Karpas-422 (cell line): ENCODE measurements at regions not wholly inside any gene's neighbourhood (a gene's known extent, or its start where the extent isn't known, plus 50 kb on each side); places are given as distances from the start of the nearest gene placed in this dataset.

ENCODE experiments used
- DNase-seq: peaks from one replicate; pipeline ENCODE4 v3.0.0-alpha.2; 2015
- H2AFZ ChIP-seq: fragments of 200-600 bp; sonication (generic); 2 replicates; pipeline ENCODE4 v1.6.1; 2014; ENCODE audit warnings: antibody characterized with exemption, low read length, mixed read lengths
- H3K27ac ChIP-seq: fragments of 200-600 bp; sonication (generic); 2 replicates; pipeline ENCODE4 v1.5.1; 2014; ENCODE audit warnings: mild to moderate bottlenecking, low read length, moderate library complexity
- H3K27me3 ChIP-seq: fragments of 200-600 bp; sonication (generic); 2 replicates; pipeline ENCODE4 v1.6.1; 2014; ENCODE audit warnings: low read length, mixed read lengths
- H3K36me3 ChIP-seq: fragments of 200-600 bp; sonication (generic); 2 replicates; pipeline ENCODE4 v1.6.1; 2014; ENCODE audit warnings: low read length, mixed read lengths; ENCODE audit not compliant: insufficient read depth
- H3K4me1 ChIP-seq: fragments of 200-600 bp; sonication (generic); 2 replicates; pipeline ENCODE4 v1.6.1; 2014; ENCODE audit warnings: mild to moderate bottlenecking, low read length, mixed read lengths
- H3K4me2 ChIP-seq: fragments of 200-600 bp; sonication (generic); 2 replicates; pipeline ENCODE4 v1.6.1; 2014; ENCODE audit warnings: low read length, low read depth, mild to moderate bottlenecking; ENCODE audit not compliant: poor library complexity, severe bottlenecking
- H3K4me3 ChIP-seq: fragments of 200-600 bp; sonication (generic); 2 replicates; pipeline ENCODE4 v1.5.1; 2014; ENCODE audit warnings: mild to moderate bottlenecking, antibody characterized with exemption, low read length, mixed read lengths
- H3K79me2 ChIP-seq: fragments of 200-600 bp; sonication (generic); 2 replicates; pipeline ENCODE4 v1.6.1; 2014; ENCODE audit warnings: mild to moderate bottlenecking, low read length, mixed read lengths
- H3K9ac ChIP-seq: fragments of 200-600 bp; sonication (generic); 2 replicates; pipeline ENCODE4 v1.6.0; 2014; ENCODE audit warnings: low read length
- H3K9me2 ChIP-seq: fragments of 200-600 bp; sonication (generic), shearing (Covaris generic); replicated peaks from 2 replicates; pipeline ENCODE4 v1.6.0; 2014; ENCODE audit warnings: mild to moderate bottlenecking, low read length, moderate library complexity; ENCODE audit not compliant: insufficient read depth
- H3K9me3 ChIP-seq: fragments of 300-700, 200-600 bp; sonication (generic); 2 replicates; pipeline ENCODE4 v1.6.1; 2014; ENCODE audit warnings: low read length, mixed read lengths
- H4K20me1 ChIP-seq: fragments of 200-600 bp; sonication (generic); 2 replicates; pipeline ENCODE4 v1.6.1; 2014; ENCODE audit warnings: mild to moderate bottlenecking, antibody characterized with exemption, low read length, low read depth; ENCODE audit not compliant: insufficient read depth

DNA sequence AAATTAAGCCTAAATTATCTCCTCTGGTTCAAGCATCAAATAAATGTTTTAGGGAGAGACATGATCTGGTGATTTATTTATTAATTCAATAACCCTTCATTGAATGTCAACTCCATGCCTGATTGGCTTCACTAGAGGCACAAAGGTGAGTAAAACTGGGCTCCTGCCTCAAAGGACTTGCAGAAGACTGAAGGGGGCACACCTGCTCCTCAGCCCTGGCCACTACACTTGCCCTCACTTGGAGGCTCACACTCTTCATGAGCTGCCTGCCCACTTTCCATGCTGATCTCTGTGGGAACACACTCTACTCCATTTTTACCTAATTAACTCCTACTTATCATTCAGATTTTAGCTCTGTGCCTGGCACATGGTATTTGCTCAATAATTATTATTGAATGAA is 84.4 kb upstream of the KCNMB2 start:
- Histone ChIP-seq H3K4me1 (no peaks in the 10 kb centered on the region), H3K9ac (no peak overlapping the region), H3K27ac (no peak overlapping the region), H3K9me2 (no peaks in the 10 kb centered on the region), H3K4me2 (no peak overlapping the region), H2AFZ (no peak overlapping the region), H4K20me1 (no peaks in the 10 kb centered on the region), H3K4me3 (no peak overlapping the region), H3K27me3 (no peaks in the 10 kb centered on the region), H3K36me3 (no peaks in the 10 kb centered on the region), H3K9me3 (no peaks in the 10 kb centered on the region), H3K79me2 (no peaks in the 10 kb centered on the region)
- no peak for DNase-seq

DNA sequence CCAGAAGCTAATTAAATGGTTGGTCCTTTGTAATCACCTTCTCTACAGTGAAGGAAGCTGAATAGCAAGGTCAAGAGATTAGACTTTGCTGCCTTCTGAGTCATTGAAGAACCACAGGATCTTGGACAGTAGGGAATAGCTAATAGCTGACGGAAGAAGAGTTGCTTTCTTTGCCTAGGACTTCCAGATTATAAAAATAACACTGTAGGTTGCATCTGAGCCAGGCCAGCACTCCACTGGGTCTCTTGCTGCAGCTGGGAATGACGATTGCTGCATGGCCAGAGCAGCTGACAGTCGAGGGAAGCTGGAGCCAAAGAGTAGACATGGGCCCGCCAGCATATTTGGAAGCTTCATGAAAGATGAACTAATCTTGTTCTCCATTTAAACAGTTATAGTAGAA is 81.5 kb upstream of the KCNMB2 start:
- Histone ChIP-seq H3K36me3 (no peaks in the 10 kb centered on the region), H3K9me2 (no peaks in the 10 kb centered on the region), H3K9me3 (no peaks in the 10 kb centered on the region), H4K20me1 (no peaks in the 10 kb centered on the region), H3K9ac (no peak overlapping the region), H3K4me3 (no peak overlapping the region), H3K79me2 (no peaks in the 10 kb centered on the region), H3K27ac (no peak overlapping the region), H3K27me3 (no peaks in the 10 kb centered on the region), H2AFZ (no peak overlapping the region), H3K4me2 (no peak overlapping the region), H3K4me1 (no peaks in the 10 kb centered on the region)
- no peak for DNase-seq

DNA sequence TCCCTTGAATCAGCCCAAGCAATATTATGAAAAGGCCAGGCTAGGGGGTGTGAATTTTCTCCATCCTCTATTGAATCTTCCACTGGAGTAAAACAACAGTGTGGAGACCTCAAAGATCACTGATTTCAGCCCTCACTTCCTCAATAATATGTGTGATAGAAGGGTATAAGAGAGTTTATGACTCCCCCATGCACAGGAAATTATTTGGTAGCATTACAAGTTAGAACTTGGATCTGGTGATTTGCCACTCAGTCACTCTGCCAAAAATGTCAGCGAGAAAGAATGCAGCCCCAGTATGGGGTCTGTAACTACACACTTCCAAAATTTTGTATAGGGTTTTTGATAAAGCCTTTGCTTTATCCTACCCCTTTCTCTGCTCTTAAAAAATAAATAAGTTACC is 81.0 kb upstream of the KCNMB2 start:
- Histone ChIP-seq H3K27ac (no peak overlapping the region), H2AFZ (no peak overlapping the region), H3K4me2 (no peak overlapping the region), H4K20me1 (no peaks in the 10 kb centered on the region), H3K4me1 (no peaks in the 10 kb centered on the region), H3K9me3 (no peaks in the 10 kb centered on the region), H3K9ac (no peak overlapping the region), H3K79me2 (no peaks in the 10 kb centered on the region), H3K9me2 (no peaks in the 10 kb centered on the region), H3K36me3 (no peaks in the 10 kb centered on the region), H3K27me3 (no peaks in the 10 kb centered on the region), H3K4me3 (no peak overlapping the region)
- DNase-seq, result no peak

DNA sequence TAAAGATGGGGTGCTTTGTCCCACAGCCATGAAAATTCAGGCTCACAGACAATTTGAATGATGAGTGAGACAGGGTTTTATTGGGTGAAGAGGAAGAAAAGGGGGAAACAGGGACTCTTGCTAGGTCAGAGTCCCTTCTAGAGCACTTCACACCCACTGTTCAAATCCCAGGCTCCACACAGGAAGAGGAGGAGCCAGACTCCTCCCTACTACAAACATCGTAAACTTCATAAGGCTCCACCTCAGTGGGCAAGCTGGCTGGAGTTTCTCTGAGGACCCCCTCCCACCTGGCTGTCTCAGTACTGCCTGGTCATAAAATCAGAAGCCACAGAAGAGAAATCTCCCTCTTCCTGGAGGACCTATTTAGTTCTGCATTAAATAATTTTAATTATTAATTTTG is 80.3 kb upstream of the KCNMB2 start:
- H3K9ac ChIP-seq, result no peak overlapping the region
- no peak overlapping the region for H2AFZ ChIP-seq
- no peaks in the 10 kb centered on the region for H3K9me2 ChIP-seq
- no peak overlapping the region for H3K4me3 ChIP-seq
- H3K9me3 ChIP-seq, result no peaks in the 10 kb centered on the region
- no peak overlapping the region for H3K4me2 ChIP-seq
- no peaks in the 10 kb centered on the region for H3K79me2 ChIP-seq
- no peaks in the 10 kb centered on the region for H3K4me1 ChIP-seq
- DNase-seq, result no peak
- no peaks in the 10 kb centered on the region for H3K36me3 ChIP-seq
- H3K27me3 ChIP-seq, result no peaks in the 10 kb centered on the region
- H3K27ac ChIP-seq, result no peak overlapping the region
- no peaks in the 10 kb centered on the region for H4K20me1 ChIP-seq

DNA sequence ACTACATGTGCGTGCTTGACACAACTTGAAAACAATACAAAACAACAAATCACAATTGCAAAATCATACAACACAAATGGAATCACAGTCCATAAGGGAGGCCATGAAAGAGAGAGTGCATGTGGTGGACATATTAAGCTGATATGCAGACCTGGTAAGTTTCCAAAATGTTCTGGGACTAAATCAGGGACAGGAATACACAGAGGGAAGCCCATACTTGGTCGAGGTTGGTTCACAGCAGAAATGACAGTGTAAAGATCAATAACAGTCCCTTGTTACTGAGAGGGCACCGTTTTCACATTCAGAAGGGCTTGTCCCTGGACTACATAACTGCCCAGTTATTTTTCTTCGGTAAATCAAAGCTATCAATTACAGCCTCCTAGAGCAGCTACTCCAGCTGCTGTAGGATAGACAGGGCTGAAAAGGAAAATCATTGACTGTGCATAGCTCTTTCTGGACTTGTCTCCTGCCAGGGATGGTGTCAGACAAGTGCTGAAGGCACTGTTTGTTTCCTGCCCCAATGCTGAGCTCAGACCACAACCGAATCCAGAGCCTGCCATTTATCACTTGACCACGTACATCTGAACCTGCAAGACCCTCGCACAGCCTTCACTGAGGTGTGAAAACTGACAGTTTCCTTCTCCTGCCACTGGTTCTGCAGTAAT is 79.5 kb upstream of the KCNMB2 start:
- H3K79me2 ChIP-seq, result no peaks in the 10 kb centered on the region
- no peaks in the 10 kb centered on the region for H3K4me1 ChIP-seq
- no peak overlapping the region for H3K27ac ChIP-seq
- H4K20me1 ChIP-seq, result no peaks in the 10 kb centered on the region
- no peaks in the 10 kb centered on the region for H3K27me3 ChIP-seq
- H3K9me3 ChIP-seq, result no peaks in the 10 kb centered on the region
- no peak overlapping the region for H3K4me2 ChIP-seq
- H3K9me2 ChIP-seq, result no peaks in the 10 kb centered on the region
- DNase-seq, result no peak
- no peak overlapping the region for H2AFZ ChIP-seq
- no peak overlapping the region for H3K9ac ChIP-seq
- H3K4me3 ChIP-seq, result no peak overlapping the region
- no peaks in the 10 kb centered on the region for H3K36me3 ChIP-seq

DNA sequence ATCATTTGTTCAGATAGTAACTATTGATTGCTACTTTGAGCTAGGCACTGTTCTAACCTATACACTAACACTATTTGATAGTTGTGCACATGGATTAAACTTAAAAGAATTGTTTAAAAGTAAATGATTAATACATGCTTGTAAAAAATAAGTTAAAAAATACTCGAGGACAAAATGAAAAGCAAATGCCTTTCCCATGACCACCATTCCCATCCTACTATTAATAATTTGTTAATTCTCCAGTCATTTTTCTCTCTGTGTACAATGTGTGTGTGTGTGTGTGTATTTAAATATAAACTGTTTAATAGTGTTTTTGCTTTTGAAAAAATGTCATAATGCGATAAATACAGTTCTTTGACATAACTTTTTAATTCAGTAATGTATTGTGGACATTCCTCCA is 78.7 kb upstream of the KCNMB2 start:
- DNase-seq, result no peak
- Histone ChIP-seq H3K9ac (no peak overlapping the region), H4K20me1 (no peaks in the 10 kb centered on the region), H3K4me2 (no peak overlapping the region), H2AFZ (no peak overlapping the region), H3K27me3 (no peaks in the 10 kb centered on the region), H3K4me1 (no peaks in the 10 kb centered on the region), H3K27ac (no peak overlapping the region), H3K4me3 (no peak overlapping the region), H3K9me2 (no peaks in the 10 kb centered on the region), H3K9me3 (no peaks in the 10 kb centered on the region), H3K36me3 (no peaks in the 10 kb centered on the region), H3K79me2 (no peaks in the 10 kb centered on the region)

DNA sequence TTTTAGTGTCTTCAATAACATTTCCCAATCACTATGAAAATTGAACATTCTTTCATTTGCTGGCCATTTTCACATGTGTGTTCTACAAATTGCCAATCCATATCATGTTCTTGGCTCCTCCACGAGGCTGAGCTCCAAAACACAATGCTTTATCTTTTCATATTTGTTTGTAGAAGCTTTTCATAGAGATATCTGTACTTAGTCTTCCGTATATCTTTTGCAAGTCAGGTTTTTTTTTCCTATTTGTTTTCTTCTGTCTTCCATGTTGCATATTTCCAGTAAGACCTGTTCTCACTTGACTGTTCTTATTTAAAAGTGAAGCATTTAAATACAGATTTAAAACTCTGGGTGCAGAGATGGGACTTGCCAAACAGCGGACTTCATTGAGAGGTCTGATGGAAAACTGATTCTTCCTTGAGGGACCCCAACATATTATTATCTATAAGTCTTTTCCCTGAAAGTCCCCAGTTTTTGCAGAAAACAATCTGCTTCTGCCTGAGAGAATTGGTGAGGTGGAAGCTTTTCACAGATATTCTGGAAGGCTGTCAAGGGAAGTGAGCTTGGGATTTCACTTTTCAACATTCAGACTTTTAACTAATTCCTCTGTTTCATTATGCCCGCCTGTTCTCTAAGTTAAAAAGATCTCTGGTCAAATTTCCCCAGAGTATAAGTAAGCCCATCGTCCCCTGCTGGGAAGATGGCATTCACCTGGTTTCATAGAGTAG is 77.8 kb upstream of the KCNMB2 start:
- Histone ChIP-seq H3K4me3 (no peak overlapping the region), H3K27ac (no peak overlapping the region), H3K36me3 (no peaks in the 10 kb centered on the region), H2AFZ (no peak overlapping the region), H3K9ac (no peak overlapping the region), H3K4me2 (no peak overlapping the region), H3K4me1 (no peaks in the 10 kb centered on the region), H4K20me1 (no peaks in the 10 kb centered on the region), H3K27me3 (no peaks in the 10 kb centered on the region), H3K9me2 (no peaks in the 10 kb centered on the region), H3K9me3 (no peaks in the 10 kb centered on the region), H3K79me2 (no peaks in the 10 kb centered on the region)
- DNase-seq, result no peak

DNA sequence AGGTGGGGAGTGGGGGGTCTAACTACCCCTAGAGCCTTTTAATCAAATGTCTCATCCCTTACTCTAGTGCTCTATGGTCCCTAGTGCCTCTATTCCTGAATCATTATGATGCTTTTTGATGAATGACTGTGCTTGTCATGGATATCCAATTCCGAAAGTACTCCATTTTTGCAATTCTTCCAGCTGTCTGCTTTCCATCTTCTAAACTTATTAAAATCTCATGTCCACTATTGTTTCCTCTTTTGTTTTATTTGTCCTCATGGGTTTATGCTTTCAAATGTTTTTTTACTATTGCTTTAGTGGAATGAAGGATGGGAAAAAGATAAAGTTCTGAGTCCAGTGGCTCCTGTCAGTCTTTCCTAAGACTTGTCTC is 77.2 kb upstream of the KCNMB2 start:
- Histone ChIP-seq H3K4me2 (no peak overlapping the region), H3K4me3 (no peak overlapping the region), H3K4me1 (no peaks in the 10 kb centered on the region), H3K27ac (no peak overlapping the region), H3K27me3 (no peaks in the 10 kb centered on the region), H3K79me2 (no peaks in the 10 kb centered on the region), H4K20me1 (no peaks in the 10 kb centered on the region), H3K9me3 (no peaks in the 10 kb centered on the region), H3K9ac (no peak overlapping the region), H2AFZ (no peak overlapping the region), H3K9me2 (no peaks in the 10 kb centered on the region), H3K36me3 (no peaks in the 10 kb centered on the region)
- no peak for DNase-seq
